ENCODE measurements at regions not wholly inside any gene's neighbourhood (a gene's known extent, or its start where the extent isn't known, plus 50 kb on each side); places are given as distances from the start of the nearest gene placed in this dataset.

- H3K36me3 ChIP-seq (ENCODE audit: control insufficient read depth in 4 of 4, insufficient read depth in 3 of 4, low read depth in 1 of 4, low read length in 3 of 4): no peaks in the 10 kb centered on the region
- no peak overlapping the region for H3K27ac ChIP-seq (ENCODE audit: low read depth in 1 of 2, low read length in 2 of 2)
- DNase-seq (ENCODE audit: low spot score): no peak
- H3K4me3 ChIP-seq (ENCODE audit: low read depth in 1 of 3, low read length in 3 of 3): no peak overlapping the region
- H3K4me1 ChIP-seq (ENCODE audit: control insufficient read depth in 4 of 4, insufficient read depth in 4 of 4, low read length in 3 of 4): no peaks in the 10 kb centered on the region
- no peak overlapping the region for H3K9ac ChIP-seq (ENCODE audit: low read depth in 1 of 2, low read length in 2 of 2)
- H3K27me3 ChIP-seq (ENCODE audit: control insufficient read depth in 4 of 4, insufficient read depth in 4 of 4, low read length in 3 of 4): peaks cover 0 to 7% (median 0%) of the 10 kb centered on the region in 4 donors
- TF ChIP-seq HNF4A (conservative IDR thresholded peaks at IDR 0.05): no peak
- TF ChIP-seq ZBTB33 (IDR thresholded peaks at IDR 0.05): no peak
- no peak for TF ChIP-seq GABPA (IDR thresholded peaks at IDR 0.05 in 1 of 2, conservative IDR thresholded peaks at IDR 0.05 in 1 of 2)
- TF ChIP-seq RXRA (IDR thresholded peaks at IDR 0.05): no peak
- peaks cover 0 to 2% (median 0%) of the 10 kb centered on the region in 4 donors for H3K9me3 ChIP-seq (ENCODE audit: control insufficient read depth in 4 of 4, low read length in 3 of 4)
- 76% methylated on average over 6 of the region's 6 CpGs for WGBS
Measured at GRCh38 chr20:24253321-24253720, 216.1 kb upstream of the SYNDIG1 start.

DNA sequence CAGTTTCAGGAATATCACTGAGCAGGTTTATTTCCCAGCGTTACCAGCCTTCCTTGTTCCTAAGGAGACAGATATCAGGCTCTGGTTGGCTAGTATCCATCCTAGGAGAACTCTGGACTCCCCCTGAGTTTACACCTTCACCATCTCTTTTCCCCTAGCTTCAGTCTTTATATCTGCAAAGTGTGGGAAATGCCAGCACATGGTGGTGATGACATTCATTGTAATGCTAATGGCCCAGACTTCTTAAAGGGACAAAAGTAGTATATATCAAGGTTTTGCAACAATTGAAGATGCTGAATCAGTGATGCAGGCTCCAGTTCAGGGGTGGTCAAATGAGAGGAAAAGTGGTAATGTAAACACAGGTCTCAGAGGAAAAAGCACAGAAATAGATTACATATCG is 224.3 kb upstream of the SYNDIG1 start:
- DNase-seq (ENCODE audit: low spot score): no peak
- Histone ChIP-seq H3K4me3 (ENCODE audit: low read depth in 1 of 3, low read length in 3 of 3) (no peak overlapping the region), H3K9me3 (ENCODE audit: control insufficient read depth in 4 of 4, low read length in 3 of 4) (no peaks in the 10 kb centered on the region), H3K4me1 (ENCODE audit: control insufficient read depth in 4 of 4, insufficient read depth in 4 of 4, low read length in 3 of 4) (no peaks in the 10 kb centered on the region), H3K36me3 (ENCODE audit: control insufficient read depth in 4 of 4, insufficient read depth in 3 of 4, low read depth in 1 of 4, low read length in 3 of 4) (no peaks in the 10 kb centered on the region), H3K27ac (ENCODE audit: low read depth in 1 of 2, low read length in 2 of 2) (no peak overlapping the region), H3K9ac (ENCODE audit: low read depth in 1 of 2, low read length in 2 of 2) (no peak overlapping the region), H3K27me3 (ENCODE audit: control insufficient read depth in 4 of 4, insufficient read depth in 4 of 4, low read length in 3 of 4) (peaks cover 0 to 8% (median 2%) of the 10 kb centered on the region in 4 donors)
- no peak for TF ChIP-seq CTCF (IDR thresholded peaks at IDR 0.05; ENCODE audit: low read depth, low read length, missing input control)
- TF ChIP-seq HNF4G (IDR thresholded peaks at IDR 0.05): no peak
- TF ChIP-seq FOXA2 (IDR thresholded peaks at IDR 0.05): no peak
- TF ChIP-seq FOXA1 (IDR thresholded peaks at IDR 0.05): no peak
- TF ChIP-seq, protein P1, sequence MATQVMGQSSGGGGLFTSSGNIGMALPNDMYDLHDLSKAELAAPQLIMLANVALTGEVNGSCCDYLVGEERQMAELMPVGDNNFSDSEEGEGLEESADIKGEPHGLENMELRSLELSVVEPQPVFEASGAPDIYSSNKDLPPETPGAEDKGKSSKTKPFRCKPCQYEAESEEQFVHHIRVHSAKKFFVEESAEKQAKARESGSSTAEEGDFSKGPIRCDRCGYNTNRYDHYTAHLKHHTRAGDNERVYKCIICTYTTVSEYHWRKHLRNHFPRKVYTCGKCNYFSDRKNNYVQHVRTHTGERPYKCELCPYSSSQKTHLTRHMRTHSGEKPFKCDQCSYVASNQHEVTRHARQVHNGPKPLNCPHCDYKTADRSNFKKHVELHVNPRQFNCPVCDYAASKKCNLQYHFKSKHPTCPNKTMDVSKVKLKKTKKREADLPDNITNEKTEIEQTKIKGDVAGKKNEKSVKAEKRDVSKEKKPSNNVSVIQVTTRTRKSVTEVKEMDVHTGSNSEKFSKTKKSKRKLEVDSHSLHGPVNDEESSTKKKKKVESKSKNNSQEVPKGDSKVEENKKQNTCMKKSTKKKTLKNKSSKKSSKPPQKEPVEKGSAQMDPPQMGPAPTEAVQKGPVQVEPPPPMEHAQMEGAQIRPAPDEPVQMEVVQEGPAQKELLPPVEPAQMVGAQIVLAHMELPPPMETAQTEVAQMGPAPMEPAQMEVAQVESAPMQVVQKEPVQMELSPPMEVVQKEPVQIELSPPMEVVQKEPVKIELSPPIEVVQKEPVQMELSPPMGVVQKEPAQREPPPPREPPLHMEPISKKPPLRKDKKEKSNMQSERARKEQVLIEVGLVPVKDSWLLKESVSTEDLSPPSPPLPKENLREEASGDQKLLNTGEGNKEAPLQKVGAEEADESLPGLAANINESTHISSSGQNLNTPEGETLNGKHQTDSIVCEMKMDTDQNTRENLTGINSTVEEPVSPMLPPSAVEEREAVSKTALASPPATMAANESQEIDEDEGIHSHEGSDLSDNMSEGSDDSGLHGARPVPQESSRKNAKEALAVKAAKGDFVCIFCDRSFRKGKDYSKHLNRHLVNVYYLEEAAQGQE (IDR thresholded peaks at IDR 0.05): no peak
- TF ChIP-seq, protein P2, sequence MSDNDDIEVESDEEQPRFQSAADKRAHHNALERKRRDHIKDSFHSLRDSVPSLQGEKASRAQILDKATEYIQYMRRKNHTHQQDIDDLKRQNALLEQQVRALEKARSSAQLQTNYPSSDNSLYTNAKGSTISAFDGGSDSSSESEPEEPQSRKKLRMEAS (IDR thresholded peaks at IDR 0.05): no peak
- no peak for TF ChIP-seq NR2F2 (IDR thresholded peaks at IDR 0.05)
- no peak for TF ChIP-seq YY1 (IDR thresholded peaks at IDR 0.05)
- TF ChIP-seq SP1 (IDR thresholded peaks at IDR 0.05): no peak
- TF ChIP-seq EGR1 (IDR thresholded peaks at IDR 0.05; ENCODE audit: low read depth in 2 of 2): no peak
- TF ChIP-seq TAF1 (conservative IDR thresholded peaks at IDR 0.05): no peak
- TF ChIP-seq RXRA (IDR thresholded peaks at IDR 0.05): no peak
- no peak for TF ChIP-seq HNF4A (conservative IDR thresholded peaks at IDR 0.05)
- 72% methylated on average over 2 of the region's 2 CpGs for WGBS
